ENCODE measurements at regions not wholly inside any gene's neighbourhood (a gene's known extent, or its start where the extent isn't known, plus 50 kb on each side); places are given as distances from the start of the nearest gene placed in this dataset.
A peak's percentile ranks its signal among the peaks of the same experiment; 100 is the strongest.

GRCh38 chr1:222358100-222358499, 189.8 kb downstream of the HHIPL2 start:
- DNase-seq: no peak

GRCh38 chr1:222357252-222357651, 190.7 kb downstream of the HHIPL2 start:
- no peak for DNase-seq

- no peak for DNase-seq
Observed at GRCh38 chr1:222347627-222348026, 200.3 kb downstream of the HHIPL2 start.

GRCh38 chr1:222346955-222347354, 200.9 kb downstream of the HHIPL2 start:
- no peak for DNase-seq

GRCh38 chr1:222339376-222339947, 208.4 kb downstream of the HHIPL2 start:
- DNase-seq: no peak

- no peak for DNase-seq
Observed at GRCh38 chr1:222335586-222335985, 212.3 kb downstream of the HHIPL2 start.

GRCh38 chr1:222334026-222334680, 213.8 kb downstream of the HHIPL2 start:
- DNase-seq: no peak

GRCh38 chr1:222331765-222332164, 216.1 kb downstream of the HHIPL2 start:
- DNase-seq: no peak

GRCh38 chr1:222331340-222331739, 216.6 kb downstream of the HHIPL2 start:
- no peak for DNase-seq

- DNase-seq: no peak
Observed at GRCh38 chr1:222329493-222330045, 218.3 kb downstream of the HHIPL2 start.

- DNase-seq: no peak
Observed at GRCh38 chr1:222326710-222327036, 221.2 kb downstream of the HHIPL2 start.

GRCh38 chr1:222326006-222326709, 221.7 kb downstream of the HHIPL2 start:
- DNase-seq: no peak

GRCh38 chr1:222325506-222325905, 222.4 kb downstream of the HHIPL2 start:
- no peak for DNase-seq

- DNase-seq: no peak
Observed at GRCh38 chr1:222314839-222315238, 233.1 kb downstream of the HHIPL2 start.

GRCh38 chr1:222310836-222311235, 237.1 kb downstream of the HHIPL2 start:
- no peak for DNase-seq

GRCh38 chr1:222307621-222308020, 240.3 kb downstream of the HHIPL2 start:
- DNase-seq: no peak

- DNase-seq: no peak
Observed at GRCh38 chr1:222306512-222306911, 241.4 kb downstream of the HHIPL2 start.

- DNase-seq: no peak
Observed at GRCh38 chr1:222306011-222306410, 241.9 kb downstream of the HHIPL2 start.

- DNase-seq: no peak
Observed at GRCh38 chr1:222301652-222302051, 246.3 kb downstream of the HHIPL2 start.

- no peak for DNase-seq
Observed at GRCh38 chr1:222299524-222299923, 248.4 kb downstream of the HHIPL2 start.

- DNase-seq: no peak
Observed at GRCh38 chr1:222290866-222291265, 257.0 kb downstream of the HHIPL2 start.

GRCh38 chr1:222288053-222288452, 259.9 kb downstream of the HHIPL2 start:
- DNase-seq: peak in 1 of 2 experiments; percentile 24

GRCh38 chr1:222286011-222286410, 261.9 kb downstream of the HHIPL2 start:
- no peak for DNase-seq

GRCh38 chr1:222285526-222285925, 262.4 kb downstream of the HHIPL2 start:
- no peak for DNase-seq
